ENCODE measurements at regions not wholly inside any gene's neighbourhood (a gene's known extent, or its start where the extent isn't known, plus 50 kb on each side); places are given as distances from the start of the nearest gene placed in this dataset.

DNA sequence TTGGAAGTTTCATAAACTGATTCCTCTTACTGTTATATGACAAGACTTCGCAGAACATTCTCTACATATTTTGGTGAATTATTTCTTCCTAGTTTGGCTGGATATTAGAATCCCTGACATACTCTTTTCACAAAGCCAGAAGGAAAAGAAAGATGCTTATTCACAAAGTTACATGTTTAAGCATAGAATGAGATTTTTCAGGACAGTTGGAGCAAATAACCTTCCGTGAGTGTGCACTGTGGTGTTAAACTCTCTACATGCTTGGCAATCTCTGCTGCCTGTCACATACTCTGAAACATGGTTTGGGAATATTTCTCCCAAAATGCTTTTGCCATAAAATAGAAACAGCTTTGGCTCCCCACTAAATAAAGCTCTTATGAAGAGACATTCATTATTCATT is 230.0 kb upstream of the MTNR1B start:
- in situ Hi-C loops (cut with MboI; ENCODE audit: low sequenced_read_pairs), result no loop called here

DNA sequence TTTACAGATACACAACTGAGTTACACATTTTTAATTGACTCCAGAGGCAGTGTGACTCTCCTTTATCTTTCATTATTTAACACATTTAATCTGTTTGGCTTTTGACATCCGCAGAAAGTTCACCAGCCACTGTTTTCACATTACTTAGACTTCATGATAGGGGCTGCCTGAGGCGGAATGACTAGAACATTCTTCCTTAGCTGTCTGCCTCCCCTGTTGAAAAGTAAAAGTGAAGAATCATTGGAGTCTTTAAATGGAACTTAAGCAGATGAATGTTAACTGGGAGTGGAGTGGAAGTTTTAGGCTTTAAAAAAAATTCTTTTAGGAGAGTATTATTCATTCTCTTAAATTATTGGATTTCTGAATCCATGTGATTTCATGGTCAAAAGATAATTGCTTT is 229.2 kb upstream of the MTNR1B start:
- in situ Hi-C loops (cut with MboI; ENCODE audit: low sequenced_read_pairs), result no loop called here

DNA sequence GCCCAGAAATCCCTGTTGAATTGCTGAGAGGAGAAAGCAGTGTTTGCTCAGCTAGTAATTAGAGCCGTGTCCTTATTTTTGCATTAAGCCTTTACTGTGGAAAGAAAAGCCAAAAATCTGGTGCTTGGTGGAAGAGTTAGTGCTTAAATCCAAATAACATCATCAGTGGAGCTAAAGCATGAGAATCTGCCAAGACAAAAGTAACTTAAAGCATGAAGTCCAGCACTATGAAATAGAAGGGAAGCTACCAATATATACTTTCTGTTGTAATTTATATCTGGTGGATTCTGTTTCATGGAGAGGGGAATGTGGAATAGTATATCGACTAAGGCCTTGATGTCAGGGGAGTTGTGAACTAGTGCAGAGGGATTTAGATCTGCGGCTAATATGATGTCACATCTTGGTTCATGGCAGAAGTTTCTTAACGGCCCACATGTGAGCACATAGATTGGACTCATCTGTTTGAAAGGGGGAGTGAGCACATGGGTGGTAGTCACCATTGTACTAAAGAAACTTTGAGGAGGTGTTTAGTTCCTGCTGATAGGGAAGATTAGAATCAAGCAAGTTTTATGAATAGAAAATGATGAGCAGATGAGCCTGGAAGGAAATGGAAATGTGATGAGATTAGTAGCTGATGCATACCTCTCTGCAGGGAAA is 224.4 kb upstream of the MTNR1B start:
- in situ Hi-C loops (cut with MboI; ENCODE audit: low sequenced_read_pairs), result no loop called here

DNA sequence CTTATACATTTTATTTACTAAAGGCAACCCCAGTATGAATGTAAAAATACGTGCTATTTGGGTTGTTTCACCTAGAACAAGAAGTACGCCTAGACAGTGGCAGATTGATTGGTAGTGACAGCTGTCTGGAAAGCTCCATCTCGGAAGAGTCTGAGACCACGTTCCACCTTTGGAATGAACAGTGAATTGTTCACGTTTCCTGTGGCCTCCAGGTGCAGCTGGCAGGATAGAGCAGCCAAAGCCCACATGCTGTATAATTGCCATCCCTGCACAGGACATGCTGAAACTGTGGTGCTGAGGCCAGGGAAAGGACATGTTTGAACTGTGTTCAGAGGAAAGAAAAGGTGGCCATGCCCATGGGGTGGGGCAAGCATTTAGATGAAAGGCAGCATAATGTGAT is 218.7 kb upstream of the MTNR1B start:
- in situ Hi-C loops (cut with MboI; ENCODE audit: low sequenced_read_pairs), result no loop called here

DNA sequence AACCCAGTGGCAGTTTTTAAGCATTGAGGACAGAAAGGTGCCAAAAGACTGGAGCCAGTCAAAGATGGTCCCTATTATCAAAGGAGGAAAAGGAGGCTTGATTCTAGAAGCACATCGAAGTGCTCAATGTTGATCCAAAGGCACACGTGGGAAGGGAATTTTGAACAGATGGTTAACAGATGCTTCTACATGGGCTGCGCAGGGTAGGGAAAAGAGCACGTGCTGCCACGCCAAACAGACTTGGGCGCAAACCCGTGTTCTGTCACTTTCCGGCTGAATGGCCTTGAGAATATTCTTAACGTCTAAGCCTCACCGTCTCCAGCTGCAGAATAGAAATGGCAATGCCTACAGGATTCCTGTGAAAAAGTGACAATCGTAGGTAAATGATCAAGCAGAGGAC is 217.9 kb upstream of the MTNR1B start:
- in situ Hi-C loops (cut with MboI; ENCODE audit: low sequenced_read_pairs), result no loop called here

DNA sequence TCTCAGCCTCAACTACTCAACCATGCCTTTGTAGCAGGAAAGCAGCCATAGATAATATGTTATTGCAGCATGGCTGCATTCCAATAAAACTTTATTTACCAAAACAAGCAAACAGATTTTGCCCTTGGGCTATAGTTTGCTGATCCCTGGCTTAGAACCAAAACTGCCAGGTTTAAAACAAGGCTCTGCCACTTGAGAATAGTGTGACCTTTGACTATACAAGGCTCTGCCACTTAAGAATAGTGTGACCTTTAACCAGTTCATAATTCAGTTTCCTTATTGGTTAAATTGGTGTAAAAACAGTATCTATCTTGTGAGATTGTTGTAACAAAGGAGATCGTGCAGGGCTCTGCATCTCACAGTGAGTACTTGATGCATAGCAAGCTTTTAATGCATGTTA is 217.3 kb upstream of the MTNR1B start:
- in situ Hi-C loops (cut with MboI; ENCODE audit: low sequenced_read_pairs), result no loop called here

DNA sequence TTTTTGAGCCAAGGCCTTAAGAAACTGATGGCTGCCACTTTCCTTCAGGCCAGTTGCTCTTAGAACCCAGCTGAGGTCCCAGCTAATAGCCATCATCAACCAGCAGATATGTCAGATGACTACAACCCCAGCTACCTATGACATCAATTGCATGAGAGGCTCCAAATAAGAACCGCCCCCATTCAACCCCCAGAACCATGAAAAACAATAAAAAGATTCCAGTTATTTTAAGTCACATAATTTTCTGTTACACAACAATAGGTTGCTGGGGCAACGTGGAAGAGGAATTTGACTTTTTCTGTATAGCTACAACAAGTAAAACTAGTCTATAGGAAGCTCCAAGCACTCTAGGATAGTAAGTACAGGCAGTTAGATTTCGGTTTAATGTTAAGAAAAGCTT is 216.3 kb upstream of the MTNR1B start:
- in situ Hi-C loops (cut with MboI; ENCODE audit: low sequenced_read_pairs), result no loop called here

DNA sequence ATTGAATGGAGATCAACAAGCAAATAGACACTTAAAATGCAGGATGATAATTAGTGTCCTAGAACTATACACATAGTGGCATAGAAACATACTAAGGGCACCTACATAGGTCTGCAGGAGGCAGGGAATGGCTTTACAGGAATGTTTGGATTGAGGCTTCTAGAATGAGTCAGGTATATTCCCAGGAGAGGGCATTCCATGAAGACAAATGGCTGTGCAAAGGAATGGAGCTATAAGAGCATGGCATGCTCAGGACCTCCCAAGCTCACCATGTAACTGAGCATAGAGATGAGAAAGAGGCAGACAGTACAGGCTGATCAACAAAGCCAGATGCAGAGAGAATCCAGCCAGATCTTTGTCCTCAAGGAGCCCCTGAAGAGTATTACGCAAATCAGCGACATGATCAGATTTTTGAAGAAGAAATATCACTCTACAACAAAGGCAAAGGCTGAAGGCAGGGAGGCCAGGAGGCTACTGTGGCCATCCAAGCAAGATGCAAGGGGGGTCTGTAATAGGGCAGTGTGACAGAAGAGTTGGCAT is 211.1 kb upstream of the MTNR1B start:
- in situ Hi-C loops (cut with MboI; ENCODE audit: low sequenced_read_pairs), result no loop called here

DNA sequence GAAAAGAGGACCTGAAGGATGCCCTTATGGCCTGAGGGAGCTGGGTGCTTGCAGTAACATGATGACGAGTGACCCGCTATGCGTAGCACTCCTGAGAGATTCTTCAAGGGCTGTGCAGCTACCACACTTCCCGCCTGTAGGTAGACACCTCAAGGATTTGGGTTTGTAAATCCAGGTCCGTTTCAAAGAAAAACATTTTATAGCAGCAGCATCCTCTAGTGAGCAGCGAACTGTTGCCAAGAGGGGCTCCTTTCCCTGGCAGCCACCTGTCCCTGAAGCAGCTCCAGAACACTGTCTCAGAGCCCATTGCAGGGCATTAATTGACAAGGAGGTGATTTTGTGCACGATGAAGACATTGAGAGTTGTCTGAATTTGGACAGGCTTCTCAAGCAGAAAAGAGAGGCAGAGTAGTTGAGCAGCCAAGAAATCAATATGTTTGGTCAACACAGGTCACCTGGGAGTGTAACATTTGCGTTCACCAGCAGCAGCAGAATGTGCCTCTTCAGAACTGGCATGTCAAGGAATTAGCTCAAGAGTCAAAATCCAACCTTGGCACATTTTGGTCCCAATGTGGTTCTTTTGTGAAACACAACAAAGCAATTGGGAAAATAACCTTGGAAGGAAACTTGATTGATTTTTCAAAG is 209.8 kb upstream of the MTNR1B start:
- in situ Hi-C loops (cut with MboI; ENCODE audit: low sequenced_read_pairs), result no loop called here

DNA sequence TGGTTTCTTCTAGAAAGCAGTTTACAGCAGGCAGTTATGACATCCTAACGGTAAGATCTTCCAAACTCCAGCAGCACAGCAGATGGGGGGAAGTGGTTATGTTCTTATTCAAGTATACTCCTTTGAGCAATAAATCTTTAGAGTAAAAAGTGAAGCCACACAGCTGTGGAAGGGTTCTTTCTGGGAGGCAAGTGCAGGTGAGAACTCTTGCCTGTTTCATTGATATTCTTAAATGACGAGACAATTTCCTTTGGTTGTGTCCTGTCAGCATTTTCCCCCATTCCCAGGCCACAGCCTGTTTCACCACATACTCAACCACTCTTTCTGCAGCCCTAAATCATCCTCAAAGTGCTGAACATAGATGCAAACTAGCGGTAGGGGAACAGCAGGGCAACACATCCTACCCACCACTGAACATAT is 207.3 kb upstream of the MTNR1B start:
- in situ Hi-C loops (cut with MboI; ENCODE audit: low sequenced_read_pairs), result no loop called here

DNA sequence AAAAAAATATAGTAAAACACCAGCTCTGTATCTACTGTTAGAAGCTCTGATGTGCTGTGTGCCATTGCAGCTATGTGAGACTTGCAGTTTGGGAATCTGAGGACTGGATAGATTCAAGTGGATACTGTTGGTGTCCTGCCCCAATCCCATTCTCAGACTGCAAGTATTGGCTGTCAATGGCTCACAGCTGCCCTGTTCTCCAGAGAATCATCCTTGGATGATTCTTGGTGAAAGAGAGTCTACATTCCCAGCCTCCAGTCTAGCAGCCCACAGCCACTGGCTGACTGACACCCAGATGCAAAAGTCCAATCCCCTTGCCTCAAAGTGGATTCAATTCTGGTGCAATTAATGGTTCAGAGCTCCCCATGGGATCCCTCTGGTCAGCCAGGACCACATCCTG is 206.1 kb upstream of the MTNR1B start:
- in situ Hi-C loops (cut with MboI; ENCODE audit: low sequenced_read_pairs), result no loop called here

DNA sequence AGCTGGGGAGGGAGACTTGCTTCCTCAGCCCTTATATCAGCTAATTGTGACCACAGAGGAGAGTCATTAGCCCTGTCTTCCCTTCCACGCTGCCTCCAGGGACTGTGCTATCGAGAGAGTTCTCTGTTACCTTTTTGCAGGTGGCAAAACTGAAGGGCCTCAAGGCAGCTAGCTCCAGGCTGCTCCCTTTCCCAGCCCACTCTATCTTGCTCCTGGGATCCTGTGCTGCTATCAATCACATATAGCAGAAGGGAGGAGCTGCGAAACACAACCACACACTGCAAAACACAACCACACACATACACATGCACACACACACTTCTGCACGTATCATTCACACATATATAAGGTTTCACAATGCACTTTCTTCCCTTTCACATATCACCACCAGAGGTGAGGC is 205.3 kb upstream of the MTNR1B start:
- in situ Hi-C loops (cut with MboI; ENCODE audit: low sequenced_read_pairs), result no loop called here

DNA sequence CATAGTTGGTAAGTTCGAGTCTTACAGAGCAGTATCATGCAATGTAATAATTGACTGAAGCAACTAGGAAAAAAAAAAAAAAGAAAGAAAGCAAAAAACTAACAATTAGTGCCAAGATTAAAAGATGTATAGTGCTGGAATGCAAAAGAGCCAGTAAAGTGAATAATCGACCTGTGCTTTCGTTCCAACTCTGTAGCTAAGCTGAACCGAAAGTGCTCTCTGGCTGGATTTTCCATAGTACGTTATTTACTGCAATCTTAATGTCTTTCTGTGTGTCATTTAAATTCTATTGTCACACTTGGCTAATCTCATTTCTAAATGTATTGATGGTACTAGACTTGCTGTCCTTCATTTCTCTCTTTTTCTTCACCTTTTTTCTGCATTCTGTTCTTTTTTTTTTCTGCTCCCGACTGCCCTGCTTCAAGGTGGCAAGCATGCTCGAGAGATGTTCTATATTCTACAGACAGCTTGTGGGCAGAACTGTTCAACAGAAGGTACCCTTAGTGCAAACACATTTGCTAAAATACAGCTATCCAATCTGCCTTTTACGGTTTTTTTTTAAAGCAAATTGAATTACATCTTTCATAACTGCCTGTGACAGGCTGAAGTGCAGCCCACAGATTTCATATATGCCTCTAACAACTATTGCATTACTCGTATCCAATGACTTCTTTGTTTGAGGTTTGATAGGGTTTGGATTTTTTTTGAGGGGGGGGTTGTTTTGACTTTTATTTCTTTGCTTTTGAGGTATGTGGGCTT is 204.2 kb upstream of the MTNR1B start:
- in situ Hi-C loops (cut with MboI; ENCODE audit: low sequenced_read_pairs), result no loop called here

DNA sequence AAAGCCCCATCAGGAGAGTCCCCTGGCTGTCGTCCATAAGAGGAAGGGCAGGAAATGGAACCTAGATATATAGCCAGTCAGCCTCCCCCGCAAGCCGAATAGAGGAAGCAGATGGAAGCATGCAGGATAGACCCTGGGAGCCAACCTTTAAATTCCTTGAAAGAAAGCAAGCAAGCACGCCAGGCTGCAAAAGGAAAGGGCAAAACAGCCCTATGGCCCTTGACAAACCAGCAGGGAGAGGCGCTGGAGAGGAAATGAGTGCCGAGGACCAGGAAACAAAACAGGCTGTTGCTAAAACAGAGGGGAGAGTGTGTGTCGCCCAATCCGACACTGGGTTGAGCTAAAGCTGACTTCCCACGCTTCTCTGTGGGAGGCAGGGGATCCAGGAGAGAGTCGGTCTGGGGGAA is 203.5 kb upstream of the MTNR1B start:
- in situ Hi-C loops (cut with MboI; ENCODE audit: low sequenced_read_pairs), result no loop called here

DNA sequence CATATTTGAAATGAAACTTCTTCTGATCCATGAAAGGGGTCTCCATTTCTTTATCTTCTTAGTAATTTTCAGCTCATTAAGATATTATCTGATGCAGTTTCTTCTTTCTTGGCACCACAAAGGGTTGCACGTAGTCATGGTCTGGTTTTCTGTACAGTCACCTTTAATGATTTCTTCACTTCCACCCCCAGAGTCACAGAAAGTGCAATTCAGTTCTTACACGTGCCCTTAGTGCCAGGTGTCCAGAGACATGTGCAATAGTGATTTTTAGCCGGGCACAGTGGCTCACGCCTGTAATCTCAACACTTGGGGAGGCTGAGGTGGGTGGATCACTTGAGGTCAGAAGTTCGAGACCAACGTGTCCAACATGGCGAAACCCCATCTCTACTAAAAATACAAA is 202.8 kb upstream of the MTNR1B start:
- in situ Hi-C loops (cut with MboI; ENCODE audit: low sequenced_read_pairs), result no loop called here

DNA sequence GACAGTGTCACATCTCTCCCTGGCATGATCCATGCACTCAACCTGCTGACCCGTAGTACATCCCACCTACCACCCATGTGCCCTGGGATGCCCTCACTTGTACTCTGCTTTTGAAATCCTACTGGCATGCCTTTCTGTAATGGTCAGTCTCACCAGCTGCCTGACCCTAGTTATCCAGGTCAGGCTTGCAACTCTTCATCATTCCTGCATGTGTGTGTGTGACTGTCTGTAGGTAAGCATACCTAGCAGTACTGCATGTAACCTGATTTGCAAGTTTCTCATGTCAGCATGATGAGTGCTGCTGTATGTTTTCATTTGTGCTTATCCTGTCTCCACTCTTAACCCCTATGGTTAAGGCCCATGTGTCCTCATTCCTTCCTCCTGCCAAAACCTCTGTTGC is 202.0 kb upstream of the MTNR1B start:
- in situ Hi-C loops (cut with MboI; ENCODE audit: low sequenced_read_pairs), result no loop called here

DNA sequence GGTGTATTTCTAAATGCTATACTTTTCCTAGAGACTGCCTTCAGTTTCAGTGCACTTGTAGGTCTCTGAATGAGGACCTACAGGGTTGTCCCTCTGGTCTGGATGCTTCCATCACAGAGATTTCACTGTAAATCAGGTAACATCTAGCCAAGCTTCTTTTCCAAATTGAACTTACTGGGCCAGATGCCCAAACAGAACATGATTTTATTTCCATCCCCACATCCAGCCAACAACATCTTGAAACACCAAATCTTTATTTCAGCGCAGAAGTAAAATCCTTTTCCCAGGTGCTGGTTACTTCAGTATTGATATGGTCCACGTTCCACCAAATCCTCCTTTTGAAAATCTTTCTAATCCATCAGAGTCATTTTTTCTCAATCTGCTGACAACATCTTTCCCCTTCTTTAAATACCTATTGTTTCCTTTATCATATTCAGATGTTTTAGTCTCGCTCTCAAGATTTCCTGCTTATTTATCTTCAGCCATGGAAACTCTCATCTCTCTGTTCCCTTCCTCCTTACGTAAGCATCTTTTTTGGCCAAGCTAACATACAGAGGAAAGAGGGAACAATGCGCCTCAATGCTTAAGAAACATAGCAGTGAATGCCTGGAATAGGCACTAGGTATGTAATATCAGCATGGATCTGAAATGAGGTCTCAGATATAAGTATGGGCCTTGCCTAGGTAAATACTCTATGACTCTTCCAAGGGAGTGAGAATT is 201.2 kb upstream of the MTNR1B start:
- in situ Hi-C loops (cut with MboI; ENCODE audit: low sequenced_read_pairs), result no loop called here

DNA sequence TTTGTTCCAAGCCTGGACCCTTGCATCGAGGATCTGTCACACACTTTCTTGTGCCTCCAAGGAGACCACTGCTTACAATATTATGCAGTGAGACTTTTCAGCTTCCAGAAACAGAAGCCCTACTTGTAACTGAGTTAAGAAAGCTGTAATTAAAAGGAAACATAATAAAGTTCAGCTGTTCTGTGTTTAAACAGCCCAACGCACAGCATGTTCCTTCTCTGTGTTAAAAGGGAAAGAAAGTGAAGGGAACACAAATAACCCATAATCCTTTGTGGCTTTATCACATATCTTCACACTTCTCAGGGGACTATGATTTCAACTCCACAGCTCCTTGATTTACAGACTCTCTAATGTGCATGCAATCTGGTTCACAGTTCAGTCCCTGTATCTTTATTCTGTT is 200.3 kb upstream of the MTNR1B start:
- in situ Hi-C loops (cut with MboI; ENCODE audit: low sequenced_read_pairs), result no loop called here

DNA sequence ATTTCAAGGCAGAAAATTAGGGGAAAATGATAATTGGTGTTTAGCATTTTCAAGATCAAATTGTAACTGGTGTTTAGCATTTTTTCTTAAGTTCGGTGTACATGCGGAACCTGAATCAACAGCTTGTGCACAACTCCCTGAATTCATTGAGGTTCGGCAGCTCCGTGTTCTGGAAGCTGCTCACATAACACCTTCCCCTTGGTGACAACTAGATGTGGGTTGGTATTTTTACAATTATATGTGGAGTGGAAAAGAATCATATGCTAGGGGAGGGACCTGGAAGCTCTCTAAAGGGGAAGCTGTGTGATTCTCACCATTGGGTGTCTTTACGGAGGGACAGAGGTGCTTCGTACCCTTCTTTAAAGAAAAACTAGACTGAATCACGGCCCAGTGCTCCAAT is 199.0 kb upstream of the MTNR1B start:
- in situ Hi-C loops (cut with MboI; ENCODE audit: low sequenced_read_pairs), result no loop called here

DNA sequence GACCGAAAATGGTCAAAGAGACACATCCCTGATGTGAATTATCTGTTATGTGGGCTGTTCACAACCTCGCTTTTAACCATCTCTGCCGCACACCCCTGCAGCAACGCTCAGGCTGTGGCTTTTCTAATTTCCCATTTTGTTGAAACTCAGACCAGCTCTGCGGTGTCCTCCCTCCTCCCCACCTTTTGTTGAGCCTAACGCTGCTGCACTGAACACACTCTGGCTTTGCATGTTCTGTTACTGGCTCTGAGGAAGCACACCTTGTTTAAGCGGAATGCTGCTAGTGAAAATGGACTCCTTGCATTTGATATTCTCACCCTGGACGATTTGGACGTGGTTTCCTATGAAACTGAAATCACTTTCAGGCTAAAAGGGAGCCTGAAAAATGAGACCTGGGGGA is 198.5 kb upstream of the MTNR1B start:
- in situ Hi-C loops (cut with MboI; ENCODE audit: low sequenced_read_pairs), result no loop called here

DNA sequence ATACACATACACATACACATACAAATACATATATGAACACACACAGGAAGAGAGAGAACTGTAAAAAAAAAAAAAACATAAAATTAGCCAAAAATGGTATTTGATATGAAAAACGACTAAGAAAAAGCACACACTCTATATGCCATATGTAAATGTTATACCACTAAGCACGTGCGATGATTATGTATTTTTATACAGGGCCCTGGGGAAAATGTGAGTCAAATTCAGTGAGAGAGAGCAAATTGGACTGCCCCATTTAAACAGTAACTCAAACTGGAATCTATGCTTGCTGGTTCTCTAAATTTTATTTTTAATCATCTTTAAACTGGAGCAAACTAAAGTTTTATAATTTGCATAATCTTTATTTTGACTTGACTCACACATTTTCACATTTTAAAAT is 197.8 kb upstream of the MTNR1B start:
- in situ Hi-C loops (cut with MboI; ENCODE audit: low sequenced_read_pairs), result no loop called here

Data from HL-60/S4 treated with phorbol 12-myristate 13-acetate at 8.2 ng/mL for 4 days and 3 days (cell line).